NT2/D1 (cell line): ENCODE measurements at regions not wholly inside any gene's neighbourhood (a gene's known extent, or its start where the extent isn't known, plus 50 kb on each side); places are given as distances from the start of the nearest gene placed in this dataset.

ENCODE experiments used
- YY1 ChIP-seq: IDR thresholded peaks from 2 replicates; pipeline ENCODE4 v1.6.1; 2011; ENCODE audit not compliant: insufficient read length, insufficient read depth
- ZNF274 ChIP-seq: IDR thresholded peaks from 2 replicates; pipeline ENCODE4 v1.6.1; 2011; ENCODE audit warnings: mild to moderate bottlenecking, low read depth, low read length

DNA sequence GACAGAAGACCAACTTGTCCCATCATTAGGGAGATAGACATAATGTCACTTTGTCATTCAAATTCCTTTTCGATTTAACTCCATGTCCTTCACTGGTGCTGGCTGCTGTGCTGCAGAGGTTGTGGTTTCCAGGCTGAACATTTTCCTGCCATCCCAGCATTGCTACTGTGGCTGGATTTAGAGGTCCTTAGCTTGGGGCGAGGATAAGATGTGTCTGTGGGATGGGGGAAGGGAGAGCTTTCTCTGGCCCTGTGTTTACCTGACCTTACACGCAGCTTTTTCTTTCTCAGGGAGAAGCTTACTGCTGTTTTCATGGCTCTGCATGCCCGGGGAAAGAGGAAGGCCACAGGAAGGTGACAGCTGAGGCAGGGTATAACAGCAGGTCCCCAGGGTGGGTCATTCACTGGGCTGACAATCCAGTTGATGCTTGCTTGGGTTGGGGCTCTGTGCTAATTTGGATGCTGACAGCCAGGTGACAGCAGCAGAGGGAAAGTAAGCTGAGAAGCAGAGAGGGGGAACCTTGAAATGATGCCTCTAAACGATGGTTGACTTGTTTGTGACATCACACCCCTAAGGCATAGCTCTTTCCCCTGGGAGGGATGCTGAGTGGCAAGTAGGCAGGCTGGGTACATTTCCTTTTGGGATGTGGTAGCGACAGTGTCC is 326.9 kb upstream of the CTNNB1 start:
- TF ChIP-seq YY1 (no peak), ZNF274 (no peak)
